Epithelial cell of esophagus (primary cell): ENCODE measurements at regions not wholly inside any gene's neighbourhood (a gene's known extent, or its start where the extent isn't known, plus 50 kb on each side); places are given as distances from the start of the nearest gene placed in this dataset.

Experiments
- DNase-seq: peaks from one replicate; pipeline ENCODE4 v3.0.0; 2010; ENCODE audit warnings: low read depth
- H3K4me3 ChIP-seq: 2 replicates; pipeline ENCODE4 v1.5.1; 2011; ENCODE audit warnings: mild to moderate bottlenecking, low read length, control low read depth
- TF ChIP-seq, protein P1 (sequence below): IDR thresholded peaks from 2 replicates; pipeline ENCODE4 v1.5.1; 2011; ENCODE audit warnings: low read depth, mild to moderate bottlenecking, low read length, control low read depth, inconsistent platforms; ENCODE audit not compliant: insufficient read depth; ENCODE audit errors: missing control alignments

GRCh38 chr3:18121020-18121419 lies 304.1 kb downstream of the SATB1 start:
- no peak overlapping the region for H3K4me3 ChIP-seq
- TF ChIP-seq, protein P1, sequence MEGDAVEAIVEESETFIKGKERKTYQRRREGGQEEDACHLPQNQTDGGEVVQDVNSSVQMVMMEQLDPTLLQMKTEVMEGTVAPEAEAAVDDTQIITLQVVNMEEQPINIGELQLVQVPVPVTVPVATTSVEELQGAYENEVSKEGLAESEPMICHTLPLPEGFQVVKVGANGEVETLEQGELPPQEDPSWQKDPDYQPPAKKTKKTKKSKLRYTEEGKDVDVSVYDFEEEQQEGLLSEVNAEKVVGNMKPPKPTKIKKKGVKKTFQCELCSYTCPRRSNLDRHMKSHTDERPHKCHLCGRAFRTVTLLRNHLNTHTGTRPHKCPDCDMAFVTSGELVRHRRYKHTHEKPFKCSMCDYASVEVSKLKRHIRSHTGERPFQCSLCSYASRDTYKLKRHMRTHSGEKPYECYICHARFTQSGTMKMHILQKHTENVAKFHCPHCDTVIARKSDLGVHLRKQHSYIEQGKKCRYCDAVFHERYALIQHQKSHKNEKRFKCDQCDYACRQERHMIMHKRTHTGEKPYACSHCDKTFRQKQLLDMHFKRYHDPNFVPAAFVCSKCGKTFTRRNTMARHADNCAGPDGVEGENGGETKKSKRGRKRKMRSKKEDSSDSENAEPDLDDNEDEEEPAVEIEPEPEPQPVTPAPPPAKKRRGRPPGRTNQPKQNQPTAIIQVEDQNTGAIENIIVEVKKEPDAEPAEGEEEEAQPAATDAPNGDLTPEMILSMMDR, result no peak
- DNase-seq, result no peak

DNA sequence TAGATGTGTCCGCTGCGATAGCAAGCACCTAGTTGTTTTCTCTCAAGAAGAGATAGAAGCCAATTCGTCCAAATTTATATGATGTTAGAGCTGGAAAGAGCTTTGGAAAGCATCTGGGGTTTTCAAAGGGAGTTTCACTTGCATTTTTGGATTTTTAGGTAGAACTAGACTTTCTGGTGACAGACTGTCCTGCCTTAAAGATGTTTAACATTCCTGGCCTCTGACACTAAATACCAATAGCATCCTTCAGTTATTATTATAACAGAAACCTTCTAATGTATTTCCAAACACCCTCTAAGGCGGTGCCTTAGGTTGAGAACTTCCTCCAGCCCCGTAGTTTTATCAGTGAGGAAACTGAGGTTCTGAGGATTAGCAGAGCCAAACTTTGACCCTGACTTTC lies 305.3 kb downstream of the SATB1 start:
- TF ChIP-seq, protein P1, result no peak
- no peak for DNase-seq
- no peak overlapping the region for H3K4me3 ChIP-seq

DNA sequence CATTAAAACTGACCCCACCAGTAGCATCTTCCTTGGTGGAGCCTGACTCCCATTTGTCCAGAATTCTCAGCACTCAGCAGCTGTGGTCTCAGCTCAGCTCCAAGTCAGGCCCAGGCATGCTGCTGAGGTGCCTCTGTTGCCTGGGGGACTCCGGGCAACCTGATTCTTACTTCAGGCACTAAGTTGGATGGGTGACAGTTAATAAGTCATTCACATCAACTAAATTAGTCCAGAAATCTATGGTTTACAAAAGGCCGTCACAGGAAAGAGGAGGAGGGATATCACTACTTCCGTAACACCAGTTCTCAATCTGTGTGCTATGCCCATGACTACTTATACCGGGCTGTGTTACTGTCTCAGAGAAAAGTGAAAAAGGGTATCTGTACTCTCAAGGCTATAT lies 310.2 kb downstream of the SATB1 start:
- peak; percentile 89 for DNase-seq
- TF ChIP-seq, protein P1, result no peak
- no peak overlapping the region for H3K4me3 ChIP-seq

DNA sequence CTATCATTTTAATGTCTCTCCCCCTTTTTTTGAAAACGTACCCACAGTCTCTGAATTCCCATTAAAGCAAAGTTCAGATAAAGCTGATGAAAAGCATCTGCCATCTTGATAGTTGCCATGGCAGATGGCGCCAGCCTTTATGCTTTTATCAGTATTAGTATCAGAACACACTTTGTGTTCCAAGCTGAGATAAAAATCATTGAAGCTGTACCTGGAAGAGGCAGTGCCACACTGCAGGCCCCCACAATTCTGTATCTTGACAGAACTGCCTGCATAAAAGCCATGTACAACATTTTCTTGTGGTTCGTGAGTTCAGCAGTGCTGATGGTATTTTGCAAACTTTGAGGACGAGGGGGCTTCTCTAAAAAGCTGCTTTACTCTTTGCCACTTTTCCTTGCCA lies 311.7 kb downstream of the SATB1 start:
- TF ChIP-seq, protein P1, result no peak
- no peak overlapping the region for H3K4me3 ChIP-seq
- DNase-seq, result no peak

DNA sequence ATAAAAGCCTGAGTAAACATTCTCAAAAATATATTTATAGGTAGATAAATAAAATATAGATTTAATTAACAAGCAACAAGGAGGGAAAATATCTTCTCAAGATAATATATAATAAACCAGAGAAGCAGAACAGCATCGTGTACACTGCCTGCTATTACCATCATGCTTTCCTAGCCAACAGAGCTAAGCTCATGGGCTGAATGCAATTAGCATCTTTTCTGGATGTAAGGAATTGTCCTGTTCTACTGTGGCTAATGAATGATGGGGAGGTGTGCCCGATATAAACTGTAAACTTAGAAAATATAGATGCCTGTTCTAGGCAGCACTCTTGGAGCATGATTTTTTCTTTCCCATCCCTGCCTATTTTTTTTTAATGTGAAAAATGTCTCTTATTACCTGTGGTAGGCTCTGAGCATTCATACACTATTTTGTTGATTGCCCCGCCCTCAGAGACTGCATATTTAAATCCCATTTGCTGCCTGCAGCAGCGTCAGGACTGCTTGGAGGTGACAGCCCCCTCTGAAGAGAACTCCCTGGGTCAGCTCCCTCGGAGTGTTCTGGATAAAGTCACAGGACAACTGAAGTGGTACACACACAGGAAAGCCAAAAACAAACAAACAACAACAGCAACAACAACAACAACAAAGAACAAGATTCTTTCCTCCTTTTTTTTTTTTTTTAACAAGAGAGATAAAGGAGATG lies 312.3 kb downstream of the SATB1 start:
- no peak for DNase-seq
- no peak overlapping the region for H3K4me3 ChIP-seq
- TF ChIP-seq, protein P1, result no peak

DNA sequence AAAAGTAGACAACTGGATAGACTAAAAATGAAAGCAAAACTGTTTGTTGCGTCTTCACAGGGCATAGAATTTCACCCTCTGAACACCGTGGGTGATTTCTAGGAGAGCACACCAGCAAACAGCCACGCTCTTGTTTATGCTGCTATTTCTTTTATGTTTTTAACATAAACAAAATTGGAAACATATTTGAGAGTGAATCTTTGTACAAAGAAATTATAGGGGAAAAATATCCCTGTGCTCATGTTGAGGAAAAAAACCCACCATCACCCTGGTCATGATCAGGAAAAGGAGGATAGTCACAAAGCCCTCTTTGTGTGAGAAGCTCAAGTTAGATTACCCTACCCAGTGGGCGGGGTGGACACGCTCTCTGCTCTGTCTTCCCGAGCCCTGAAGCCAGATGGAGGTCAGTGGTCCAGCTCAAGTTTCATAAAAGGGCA lies 313.3 kb downstream of the SATB1 start:
- no peak overlapping the region for H3K4me3 ChIP-seq
- no peak for DNase-seq
- TF ChIP-seq, protein P1, result no peak

- TF ChIP-seq, protein P1, result no peak
- no peak overlapping the region for H3K4me3 ChIP-seq
- DNase-seq, result no peak
Measured at GRCh38 chr3:18103591-18103990, 321.5 kb downstream of the SATB1 start.
